AG09319 (cell line): ENCODE measurements at regions not wholly inside any gene's neighbourhood (a gene's known extent, or its start where the extent isn't known, plus 50 kb on each side); places are given as distances from the start of the nearest gene placed in this dataset.

Experiments
- DNase-seq: peaks from one replicate; pipeline ENCODE4 v3.0.0-alpha.2; 2010; ENCODE audit warnings: low read depth; ENCODE audit errors: extremely low read depth
- TF ChIP-seq, protein P1 (sequence below): IDR thresholded peaks from 2 replicates; pipeline ENCODE4 v1.5.1; 2011; ENCODE audit warnings: low read depth, mild to moderate bottlenecking, inconsistent platforms, low read length, moderate library complexity

DNA sequence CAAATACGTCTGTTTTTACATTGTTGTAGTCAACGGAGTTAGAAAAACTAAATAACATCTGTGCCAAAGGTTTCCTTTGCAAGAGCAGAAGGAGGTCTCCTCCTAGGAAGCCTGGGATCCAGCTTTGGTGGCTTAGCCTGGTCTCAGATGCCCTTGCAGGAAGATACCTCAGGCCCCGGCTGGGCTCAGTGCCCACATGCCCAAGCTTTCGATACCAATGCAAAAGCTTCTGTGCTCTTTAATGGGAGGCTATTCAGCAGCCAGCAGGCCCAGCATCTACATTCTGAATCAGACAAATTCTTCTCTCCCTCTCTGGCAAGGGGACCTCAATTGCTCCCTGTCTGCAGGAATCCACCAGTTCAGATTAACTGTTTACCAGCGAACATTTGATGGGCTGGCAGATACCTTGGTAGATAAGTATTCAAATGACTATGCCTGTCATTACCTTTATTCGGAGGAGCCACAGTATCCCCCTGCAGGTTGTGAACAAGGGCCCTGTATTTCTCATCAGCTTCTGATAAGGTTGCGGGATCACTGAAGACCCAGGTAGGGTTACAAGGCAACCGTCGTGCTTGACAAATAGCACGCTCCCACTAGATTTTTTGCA lies 180.1 kb upstream of the KBTBD8 start:
- no peak for DNase-seq
- TF ChIP-seq, protein P1, sequence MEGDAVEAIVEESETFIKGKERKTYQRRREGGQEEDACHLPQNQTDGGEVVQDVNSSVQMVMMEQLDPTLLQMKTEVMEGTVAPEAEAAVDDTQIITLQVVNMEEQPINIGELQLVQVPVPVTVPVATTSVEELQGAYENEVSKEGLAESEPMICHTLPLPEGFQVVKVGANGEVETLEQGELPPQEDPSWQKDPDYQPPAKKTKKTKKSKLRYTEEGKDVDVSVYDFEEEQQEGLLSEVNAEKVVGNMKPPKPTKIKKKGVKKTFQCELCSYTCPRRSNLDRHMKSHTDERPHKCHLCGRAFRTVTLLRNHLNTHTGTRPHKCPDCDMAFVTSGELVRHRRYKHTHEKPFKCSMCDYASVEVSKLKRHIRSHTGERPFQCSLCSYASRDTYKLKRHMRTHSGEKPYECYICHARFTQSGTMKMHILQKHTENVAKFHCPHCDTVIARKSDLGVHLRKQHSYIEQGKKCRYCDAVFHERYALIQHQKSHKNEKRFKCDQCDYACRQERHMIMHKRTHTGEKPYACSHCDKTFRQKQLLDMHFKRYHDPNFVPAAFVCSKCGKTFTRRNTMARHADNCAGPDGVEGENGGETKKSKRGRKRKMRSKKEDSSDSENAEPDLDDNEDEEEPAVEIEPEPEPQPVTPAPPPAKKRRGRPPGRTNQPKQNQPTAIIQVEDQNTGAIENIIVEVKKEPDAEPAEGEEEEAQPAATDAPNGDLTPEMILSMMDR, result no peak

DNA sequence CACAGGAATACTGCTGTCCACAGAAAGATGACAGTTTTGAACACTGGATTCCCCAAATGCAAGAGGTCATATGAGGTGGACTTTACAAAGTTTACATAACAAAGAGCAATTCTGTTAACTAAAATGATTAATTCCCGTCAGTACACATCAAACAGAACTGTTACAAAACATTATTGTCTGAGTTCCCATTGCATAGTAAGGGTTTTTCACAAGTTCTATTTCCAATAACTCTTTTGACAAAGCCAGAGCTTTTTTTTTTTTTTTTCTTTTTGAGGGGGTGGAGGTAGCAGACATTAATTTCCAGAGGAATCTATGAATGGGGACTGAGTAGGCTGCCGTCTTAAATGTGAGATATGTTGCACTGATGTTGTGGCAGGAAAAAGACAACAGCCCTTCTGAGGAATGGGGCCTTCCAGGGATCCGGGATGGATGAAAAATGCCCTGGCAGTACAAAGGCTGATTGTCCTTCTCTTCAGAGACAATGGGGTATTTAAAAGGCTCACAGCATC lies 178.1 kb upstream of the KBTBD8 start:
- TF ChIP-seq, protein P1, result no peak

DNA sequence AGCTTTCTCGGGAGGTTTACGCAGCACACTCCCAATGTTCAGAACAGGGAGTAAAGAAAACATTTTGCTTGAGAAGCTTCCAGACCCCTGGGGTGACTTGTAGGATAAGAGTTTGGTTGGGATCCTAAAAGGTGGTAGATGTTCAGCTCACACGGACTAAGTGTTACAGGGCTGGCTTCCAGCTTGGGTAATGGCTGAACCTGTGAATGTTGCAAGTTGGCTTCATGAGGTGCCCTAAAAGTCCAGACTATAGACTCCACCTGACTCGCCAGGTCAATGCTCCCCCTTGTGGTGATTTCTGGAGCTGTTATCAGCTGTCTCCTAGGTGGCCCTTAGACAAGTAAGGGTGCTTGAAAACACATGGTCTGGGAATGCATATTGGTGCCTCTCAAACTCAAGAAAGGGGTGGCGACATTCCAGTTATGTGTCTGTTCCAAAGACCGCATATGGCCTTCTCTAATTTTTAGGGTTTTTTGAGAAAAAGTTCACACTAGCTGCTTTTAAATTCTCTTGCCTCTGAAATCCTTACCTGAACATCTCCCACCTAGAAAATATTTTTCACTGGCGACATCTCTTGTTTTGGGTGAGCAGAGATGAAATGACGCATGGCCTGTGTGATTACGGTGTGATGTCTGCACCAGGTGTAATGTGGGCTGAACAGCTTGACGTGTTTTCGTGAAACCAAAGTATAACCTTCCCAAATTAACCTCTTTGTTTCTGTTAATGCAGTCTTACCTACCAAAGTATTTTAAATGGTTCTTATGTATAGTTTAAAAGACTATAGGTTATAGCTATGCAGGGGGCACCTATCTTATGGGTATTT lies 175.7 kb upstream of the KBTBD8 start:
- no peak for DNase-seq

More for the DNA sequence above, 178.1 kb upstream of the KBTBD8 start:
- DNase-seq, result no peak

DNA sequence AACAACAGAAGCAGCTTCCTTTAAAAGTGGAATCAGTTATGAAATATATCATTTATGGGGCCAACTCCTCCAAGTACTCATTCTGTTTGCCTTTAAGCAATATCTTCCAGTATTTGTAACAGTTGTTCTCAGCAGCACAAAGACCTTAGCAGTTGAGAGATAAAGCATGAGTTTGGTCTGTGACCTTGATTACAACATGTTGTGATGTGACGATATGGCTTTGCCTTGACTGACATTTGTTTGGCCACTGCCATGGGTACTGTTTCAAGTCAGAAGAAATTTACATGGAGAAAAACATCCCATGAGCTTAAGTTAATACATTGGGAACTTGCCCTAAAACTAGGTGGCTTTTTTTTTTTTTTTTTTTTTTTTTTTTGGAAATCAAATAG lies 175.1 kb upstream of the KBTBD8 start:
- TF ChIP-seq, protein P1, result no peak
- no peak for DNase-seq

More for the DNA sequence above, 175.7 kb upstream of the KBTBD8 start:
- TF ChIP-seq, protein P1, result peak; percentile 83

DNA sequence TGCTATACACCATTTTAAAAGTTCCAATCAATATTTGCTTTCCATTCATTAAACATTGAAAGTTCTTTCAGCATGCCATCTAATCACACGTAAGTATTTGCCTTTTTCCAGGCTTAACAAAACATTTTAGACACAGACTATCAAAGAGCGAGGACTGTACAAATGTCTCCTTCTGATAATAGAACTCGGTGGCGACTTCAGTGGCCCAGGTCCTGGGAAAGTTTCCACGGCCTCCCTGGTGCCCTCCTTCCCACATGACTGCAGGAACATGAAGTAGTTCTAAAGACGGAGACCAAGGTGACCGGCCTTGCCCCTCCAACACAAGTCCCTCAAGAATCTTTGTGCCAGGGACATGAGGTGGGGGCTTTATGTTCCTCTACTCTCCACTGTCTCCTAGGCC lies 174.6 kb upstream of the KBTBD8 start:
- TF ChIP-seq, protein P1, result no peak
- DNase-seq, result no peak

DNA sequence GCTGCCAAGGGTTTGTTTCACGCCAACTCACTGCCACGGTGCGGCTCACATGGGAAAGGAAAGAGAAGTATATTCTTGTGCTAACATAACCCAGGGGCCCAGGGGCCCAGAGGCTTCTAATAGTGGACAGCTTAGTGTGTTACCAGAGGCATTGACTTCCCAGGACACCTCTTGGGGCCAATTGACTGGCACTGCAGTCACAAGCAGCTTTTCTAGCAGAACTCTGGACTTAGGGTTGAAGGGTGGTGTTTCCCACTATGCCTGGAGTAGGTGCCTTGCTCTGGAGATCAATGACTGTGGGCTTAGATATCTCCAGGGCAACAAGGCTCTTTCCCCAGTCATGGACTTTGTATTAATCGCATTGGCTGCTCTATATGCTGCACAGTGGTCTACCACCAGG lies 172.7 kb upstream of the KBTBD8 start:
- DNase-seq, result no peak
- TF ChIP-seq, protein P1, result no peak

DNA sequence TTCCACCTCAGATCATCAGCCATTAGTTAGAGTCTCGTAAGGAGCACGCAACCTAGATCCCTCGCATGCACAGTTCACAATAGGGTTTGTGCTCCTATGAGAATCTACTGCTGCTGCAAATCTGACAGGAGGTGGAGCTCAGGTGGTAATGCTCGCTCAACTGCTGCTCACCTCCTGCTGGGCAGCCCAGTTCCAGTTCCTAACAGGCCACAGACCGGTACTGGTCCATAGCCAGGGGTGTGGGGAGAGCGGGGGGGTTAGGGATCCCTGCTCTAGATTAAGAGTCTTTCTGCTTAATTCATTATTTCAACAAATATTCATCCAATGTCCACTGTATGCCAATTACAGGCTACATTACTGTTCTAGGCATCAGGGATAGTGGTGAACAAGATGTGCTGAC lies 170.4 kb upstream of the KBTBD8 start:
- TF ChIP-seq, protein P1, result no peak

More for the DNA sequence above, 170.4 kb upstream of the KBTBD8 start:
- no peak for DNase-seq
